Osteocyte (in vitro differentiated cells): ENCODE measurements at regions not wholly inside any gene's neighbourhood (a gene's known extent, or its start where the extent isn't known, plus 50 kb on each side); places are given as distances from the start of the nearest gene placed in this dataset.

Experiments
- DNase-seq: peaks from one replicate; pipeline ENCODE4 v3.0.0; 2021; ENCODE audit warnings: mixed read lengths; ENCODE audit not compliant: unreplicated experiment; ENCODE audit errors: extremely low spot score
- H3K27ac Mint-ChIP-seq: one replicate; pipeline ENCODE4 v1.8.0; 2021; ENCODE audit warnings: mild to moderate bottlenecking, mixed read lengths; ENCODE audit not compliant: unreplicated experiment
- H3K27me3 Mint-ChIP-seq: one replicate; pipeline ENCODE4 v1.8.0; 2021; ENCODE audit warnings: mixed read lengths; ENCODE audit not compliant: unreplicated experiment
- H3K36me3 Mint-ChIP-seq: one replicate; pipeline ENCODE4 v1.8.0; 2021; ENCODE audit warnings: mixed read lengths; ENCODE audit not compliant: unreplicated experiment
- H3K4me1 Mint-ChIP-seq: one replicate; pipeline ENCODE4 v1.8.0; 2021; ENCODE audit warnings: mixed read lengths; ENCODE audit not compliant: unreplicated experiment
- H3K4me3 Mint-ChIP-seq: one replicate; pipeline ENCODE4 v1.8.0; 2021; ENCODE audit warnings: mild to moderate bottlenecking, moderate library complexity, mixed read lengths; ENCODE audit not compliant: unreplicated experiment
- H3K9me3 Mint-ChIP-seq: one replicate; pipeline ENCODE4 v1.8.0; 2021; ENCODE audit warnings: mixed read lengths; ENCODE audit not compliant: unreplicated experiment
- CTCF ChIP-seq: fragments of 200-600 bp; sonication (generic); IDR thresholded peaks from 2 replicates; pipeline ENCODE4 v1.5.0; 2021; ENCODE audit warnings: antibody characterized with exemption, mild to moderate bottlenecking, moderate library complexity

DNA sequence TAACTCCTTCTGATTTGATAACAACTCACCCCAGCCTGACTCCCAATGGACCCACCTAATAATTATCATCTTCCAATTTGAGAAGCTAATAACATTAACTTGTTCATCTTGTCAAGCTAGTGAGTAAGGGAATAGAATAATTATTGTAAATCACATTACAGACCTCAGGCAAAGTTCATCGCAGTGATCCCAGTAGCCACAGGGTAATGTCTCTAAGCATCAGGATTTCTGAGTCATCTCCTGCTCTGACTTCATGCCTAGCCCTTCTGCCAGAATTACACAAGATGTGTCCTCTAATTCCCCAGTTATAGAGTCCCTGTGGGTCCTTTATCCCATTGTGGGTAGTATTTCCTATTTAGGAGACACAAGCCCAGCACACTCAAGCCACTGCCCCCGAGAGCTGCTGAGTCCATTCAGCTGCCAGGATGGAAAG, 365.7 kb downstream of the DEPDC1B start:
- Mint-ChIP-seq H3K27me3 (no peaks in the 10 kb centered on the region), H3K4me1 (peaks cover 14% of the 10 kb centered on the region), H3K36me3 (no peaks in the 10 kb centered on the region), H3K9me3 (no peaks in the 10 kb centered on the region), H3K4me3 (no peak overlapping the region), H3K27ac (peak overlapping the region; percentile 27)
- no peak for TF ChIP-seq CTCF
- no peak for DNase-seq

GRCh38 chr5:60333005-60333571, 366.9 kb downstream of the DEPDC1B start:
- H3K4me3 Mint-ChIP-seq, result no peak overlapping the region
- H3K4me1 Mint-ChIP-seq, result peaks cover 14% of the 10 kb centered on the region
- H3K27ac Mint-ChIP-seq, result no peak overlapping the region
- TF ChIP-seq CTCF, result no peak
- H3K9me3 Mint-ChIP-seq, result no peaks in the 10 kb centered on the region
- no peaks in the 10 kb centered on the region for H3K27me3 Mint-ChIP-seq
- H3K36me3 Mint-ChIP-seq, result no peaks in the 10 kb centered on the region
- DNase-seq, result no peak

DNA sequence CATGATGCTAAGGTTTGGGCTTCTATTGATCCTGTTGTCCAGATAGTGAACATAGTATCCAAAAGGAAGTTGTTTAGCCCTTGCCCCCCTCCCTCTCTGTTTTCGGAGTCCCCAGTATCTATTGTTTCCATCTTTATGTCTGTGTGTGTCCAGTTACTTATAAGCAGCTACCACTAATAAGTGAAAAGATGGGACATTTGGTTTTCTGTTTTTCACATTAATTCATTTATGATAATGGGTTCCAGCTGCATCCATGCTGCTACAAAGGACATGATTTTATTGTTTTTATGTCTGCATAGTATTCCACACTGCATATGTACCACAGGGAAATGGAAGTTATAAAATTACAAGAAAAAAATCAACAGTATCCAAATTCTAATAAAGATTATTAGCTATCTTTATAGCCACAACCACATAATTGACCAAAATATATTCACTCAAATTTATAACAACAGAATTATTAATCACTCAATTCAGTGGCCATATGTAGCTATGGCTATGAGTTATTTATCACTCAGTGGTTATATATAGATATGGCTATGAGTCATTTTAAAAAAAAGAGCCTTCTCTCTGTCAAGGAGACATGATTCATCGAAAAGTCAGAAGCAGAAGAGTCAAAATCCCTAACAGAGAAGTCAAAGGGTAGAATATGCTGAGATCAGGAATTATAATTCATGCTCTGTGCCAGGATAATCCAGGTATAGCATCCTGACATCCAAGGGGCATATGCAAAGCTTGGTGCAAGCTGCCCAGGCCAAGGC, 367.5 kb downstream of the DEPDC1B start:
- Mint-ChIP-seq H3K9me3 (no peaks in the 10 kb centered on the region), H3K4me3 (no peak overlapping the region)
- DNase-seq, result no peak

DNA sequence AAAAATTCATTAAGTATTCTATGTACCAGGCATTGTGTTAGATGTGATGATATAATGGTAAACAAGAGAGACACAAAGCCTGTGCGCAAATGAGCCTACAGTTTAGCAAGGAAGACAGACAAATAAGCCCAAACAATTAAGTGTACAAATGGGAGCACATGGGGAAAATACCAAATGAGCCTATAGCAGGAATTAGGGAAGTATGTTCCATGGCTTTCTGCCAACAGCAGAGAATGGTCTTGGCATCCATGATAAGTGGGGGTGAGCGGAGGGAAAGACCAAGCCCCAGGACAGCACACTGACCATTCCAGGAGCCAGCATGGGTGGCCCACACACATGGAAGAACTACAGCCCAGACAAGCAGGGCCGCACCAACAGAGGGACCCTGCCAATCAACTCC, 369.7 kb downstream of the DEPDC1B start:
- H3K9me3 Mint-ChIP-seq, result no peaks in the 10 kb centered on the region
- H3K27me3 Mint-ChIP-seq, result no peaks in the 10 kb centered on the region
- no peak for TF ChIP-seq CTCF
- H3K4me1 Mint-ChIP-seq, result peaks cover 14% of the 10 kb centered on the region
- H3K36me3 Mint-ChIP-seq, result no peaks in the 10 kb centered on the region
- no peak overlapping the region for H3K27ac Mint-ChIP-seq
- DNase-seq, result no peak
- no peak overlapping the region for H3K4me3 Mint-ChIP-seq

More for the DNA sequence above, 367.5 kb downstream of the DEPDC1B start:
- no peaks in the 10 kb centered on the region for H3K36me3 Mint-ChIP-seq
- no peak overlapping the region for H3K27ac Mint-ChIP-seq
- no peak for TF ChIP-seq CTCF
- H3K4me1 Mint-ChIP-seq, result peaks cover 14% of the 10 kb centered on the region
- no peaks in the 10 kb centered on the region for H3K27me3 Mint-ChIP-seq

DNA sequence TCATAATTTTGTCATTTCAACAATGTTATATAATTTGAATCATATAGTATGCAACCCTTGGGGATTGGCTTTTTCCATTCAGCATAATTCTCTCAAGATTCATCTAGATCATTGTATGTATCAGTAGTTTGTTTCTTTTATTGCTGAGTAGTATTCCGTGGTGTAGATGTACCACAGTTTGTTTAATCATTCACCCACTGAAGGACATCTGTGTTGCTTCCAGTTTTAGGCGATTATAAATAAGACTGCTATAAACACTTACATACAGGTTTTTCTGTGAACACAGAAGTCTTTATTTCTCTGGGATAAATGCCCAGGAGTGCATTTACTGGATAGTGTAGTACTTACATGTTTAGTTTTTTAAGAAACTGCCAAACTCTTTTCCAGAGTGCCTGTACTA, 374.1 kb downstream of the DEPDC1B start:
- H3K36me3 Mint-ChIP-seq, result no peaks in the 10 kb centered on the region

More for the DNA sequence above, 374.1 kb downstream of the DEPDC1B start:
- H3K4me1 Mint-ChIP-seq, result no peaks in the 10 kb centered on the region
- no peak overlapping the region for H3K4me3 Mint-ChIP-seq
- no peak overlapping the region for H3K27ac Mint-ChIP-seq
- H3K27me3 Mint-ChIP-seq, result no peaks in the 10 kb centered on the region
- no peak for DNase-seq
- no peak for TF ChIP-seq CTCF
- peaks cover 14% of the 10 kb centered on the region for H3K9me3 Mint-ChIP-seq
